Panc1 (cell line): ENCODE measurements at regions not wholly inside any gene's neighbourhood (a gene's known extent, or its start where the extent isn't known, plus 50 kb on each side); places are given as distances from the start of the nearest gene placed in this dataset.

Experiments used
- ATAC-seq: fragments of 200-7000 bp; cut with Tn5 transposase; 2 replicates; pipeline ENCODE4 v1.9.1; 2020; ENCODE audit warnings: mild to moderate bottlenecking, moderate library complexity
- BruUV-seq: library from RNA; stranded (reverse); fragments of 400-500 nt; replicated peaks from 2 replicates; lab custom pipeline; 2021; lab: Mats Ljungman, UMichigan
- CTCF ChIA-PET: fragments of 300-600 bp; sonication (Branson Sonifier 250); formaldehyde crosslinking; loops from one replicate; lab custom pipeline; 2022; ENCODE audit warnings: antibody characterized with exemption; lab: Charles Lee
- POLR2A ChIA-PET: fragments of 300-600 bp; sonication (Branson Sonifier 250); formaldehyde crosslinking; loops from one replicate; lab custom pipeline; 2022; ENCODE audit warnings: antibody characterized with exemption; lab: Charles Lee
- DNase-seq: peaks from one replicate; pipeline ENCODE4 v3.0.0-alpha.2; 2010; ENCODE audit warnings: low read depth, low spot score
- H3K27ac ChIP-seq: 2 replicates; pipeline ENCODE4 v1.5.1; 2011; ENCODE audit warnings: mild to moderate bottlenecking, low read length, inconsistent platforms
- H3K27me3 ChIP-seq: fragments of 200-500 bp; sonication (Bioruptor generic); 2 replicates; pipeline ENCODE4 v1.6.0; 2014; ENCODE audit warnings: low read length, inconsistent platforms; ENCODE audit not compliant: control insufficient read depth, insufficient read depth
- H3K36me3 ChIP-seq: fragments of 200-500 bp; sonication (Bioruptor generic); 2 replicates; pipeline ENCODE4 v1.5.1; 2014; ENCODE audit warnings: inconsistent platforms, mild to moderate bottlenecking, low read length, moderate library complexity; ENCODE audit not compliant: control insufficient read depth, insufficient read depth
- H3K4me1 ChIP-seq: 2 replicates; pipeline ENCODE4 v1.5.1; 2011; ENCODE audit warnings: inconsistent platforms, mild to moderate bottlenecking, low read length, moderate library complexity; ENCODE audit not compliant: control insufficient read depth, insufficient read depth
- H3K4me3 ChIP-seq, 2 experiments: 2 replicates each; pipeline ENCODE4 v1.5.1; 2011 to 2012; ENCODE audit warnings: low read depth in 2 of 2, low read length in 2 of 2, mild to moderate bottlenecking in 2 of 2, inconsistent platforms in 1 of 2, moderate library complexity in 1 of 2
- H3K9me3 ChIP-seq: fragments of 200-500 bp; sonication (Bioruptor generic); 2 replicates; pipeline ENCODE4 v1.5.1; 2014; ENCODE audit warnings: low read depth, mild to moderate bottlenecking, inconsistent platforms, low read length, moderate library complexity; ENCODE audit not compliant: control insufficient read depth, insufficient read depth
- POLR2AphosphoS5 ChIP-seq: IDR thresholded peaks from 2 replicates; pipeline ENCODE4 v1.6.1; 2012; ENCODE audit warnings: mild to moderate bottlenecking, low read depth, low read length, moderate library complexity
- SIN3A ChIP-seq: IDR thresholded peaks from 2 replicates; pipeline ENCODE4 v1.6.1; 2012; ENCODE audit warnings: low read depth, mild to moderate bottlenecking, low read length, moderate library complexity, borderline replicate concordance; ENCODE audit not compliant: insufficient read depth
- TCF7L2 ChIP-seq: IDR thresholded peaks from 2 replicates; pipeline ENCODE4 v1.6.1; 2011; ENCODE audit warnings: mild to moderate bottlenecking, low read depth, low read length, inconsistent platforms
- in situ Hi-C: cut with HindIII; loops from 2 replicates; pipeline ENCODE4 v1.10.0; 2016; ENCODE audit warnings: low sequenced_read_pairs, low pct_unique_long_range_greater_than_20kb
- intact Hi-C: fragments of 100-400 bp; cut with micrococcal nuclease; formaldehyde crosslinking; loops from one replicate; pipeline ENCODE4 v1.10.0; 2022; ENCODE audit not compliant: unreplicated experiment
- TF ChIP-seq, protein P1 (sequence below): fragments of 450-650 bp; IDR thresholded peaks from 2 replicates; pipeline ENCODE4 v1.5.1; 2017; ENCODE audit warnings: mild to moderate bottlenecking
- TF ChIP-seq, protein P2 (sequence below), 2 experiments: IDR thresholded peaks; 2 replicates each; pipeline ENCODE4 v1.6.1; 2011 to 2012; ENCODE audit warnings: low read depth in 2 of 2, control low read depth in 1 of 2, low read length in 1 of 2, mild to moderate bottlenecking in 1 of 2, moderate library complexity in 1 of 2; ENCODE audit not compliant: insufficient read depth in 1 of 2

DNA sequence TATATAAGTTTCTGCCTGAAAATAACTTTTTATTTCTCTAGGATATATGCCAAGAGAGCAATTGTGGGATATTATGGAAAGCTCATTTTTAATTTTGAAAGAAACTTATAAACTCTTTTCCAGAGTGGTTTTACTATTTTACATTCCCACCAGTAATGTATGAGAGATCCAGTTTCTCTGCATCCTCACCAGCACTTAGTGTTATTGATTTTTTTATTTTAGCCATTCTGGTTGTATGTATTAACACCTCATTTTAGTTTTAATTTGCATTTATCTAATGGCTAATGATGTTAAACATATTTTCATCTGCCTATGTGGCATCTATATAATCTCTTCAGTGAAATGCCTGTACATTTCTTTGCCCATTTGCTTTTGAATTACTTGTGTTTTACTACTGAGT is 597.7 kb upstream of the RAB6C start:
- DNase-seq = no peak
- Histone ChIP-seq H3K9me3 (peaks cover 5% of the 10 kb centered on the region; the same call in 1 of the 2 replicates), H3K27me3 (no peaks in the 10 kb centered on the region), H3K27ac (no peak overlapping the region), H3K4me3 (no peak overlapping the region), H3K36me3 (no peaks in the 10 kb centered on the region), H3K4me1 (no peaks in the 10 kb centered on the region)
- in situ Hi-C loops = no loop called here
- no peak for ATAC-seq
- no TSS peak for BruUV-seq
- ChIA-PET CTCF (no interaction called here), POLR2A (no interaction called here)
- intact Hi-C loops = no loop called here
- TF ChIP-seq TCF7L2 (no peak), SIN3A (no peak), POLR2AphosphoS5 (no peak)
- TF ChIP-seq, protein P1, sequence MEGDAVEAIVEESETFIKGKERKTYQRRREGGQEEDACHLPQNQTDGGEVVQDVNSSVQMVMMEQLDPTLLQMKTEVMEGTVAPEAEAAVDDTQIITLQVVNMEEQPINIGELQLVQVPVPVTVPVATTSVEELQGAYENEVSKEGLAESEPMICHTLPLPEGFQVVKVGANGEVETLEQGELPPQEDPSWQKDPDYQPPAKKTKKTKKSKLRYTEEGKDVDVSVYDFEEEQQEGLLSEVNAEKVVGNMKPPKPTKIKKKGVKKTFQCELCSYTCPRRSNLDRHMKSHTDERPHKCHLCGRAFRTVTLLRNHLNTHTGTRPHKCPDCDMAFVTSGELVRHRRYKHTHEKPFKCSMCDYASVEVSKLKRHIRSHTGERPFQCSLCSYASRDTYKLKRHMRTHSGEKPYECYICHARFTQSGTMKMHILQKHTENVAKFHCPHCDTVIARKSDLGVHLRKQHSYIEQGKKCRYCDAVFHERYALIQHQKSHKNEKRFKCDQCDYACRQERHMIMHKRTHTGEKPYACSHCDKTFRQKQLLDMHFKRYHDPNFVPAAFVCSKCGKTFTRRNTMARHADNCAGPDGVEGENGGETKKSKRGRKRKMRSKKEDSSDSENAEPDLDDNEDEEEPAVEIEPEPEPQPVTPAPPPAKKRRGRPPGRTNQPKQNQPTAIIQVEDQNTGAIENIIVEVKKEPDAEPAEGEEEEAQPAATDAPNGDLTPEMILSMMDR = no peak
- TF ChIP-seq, protein P2, sequence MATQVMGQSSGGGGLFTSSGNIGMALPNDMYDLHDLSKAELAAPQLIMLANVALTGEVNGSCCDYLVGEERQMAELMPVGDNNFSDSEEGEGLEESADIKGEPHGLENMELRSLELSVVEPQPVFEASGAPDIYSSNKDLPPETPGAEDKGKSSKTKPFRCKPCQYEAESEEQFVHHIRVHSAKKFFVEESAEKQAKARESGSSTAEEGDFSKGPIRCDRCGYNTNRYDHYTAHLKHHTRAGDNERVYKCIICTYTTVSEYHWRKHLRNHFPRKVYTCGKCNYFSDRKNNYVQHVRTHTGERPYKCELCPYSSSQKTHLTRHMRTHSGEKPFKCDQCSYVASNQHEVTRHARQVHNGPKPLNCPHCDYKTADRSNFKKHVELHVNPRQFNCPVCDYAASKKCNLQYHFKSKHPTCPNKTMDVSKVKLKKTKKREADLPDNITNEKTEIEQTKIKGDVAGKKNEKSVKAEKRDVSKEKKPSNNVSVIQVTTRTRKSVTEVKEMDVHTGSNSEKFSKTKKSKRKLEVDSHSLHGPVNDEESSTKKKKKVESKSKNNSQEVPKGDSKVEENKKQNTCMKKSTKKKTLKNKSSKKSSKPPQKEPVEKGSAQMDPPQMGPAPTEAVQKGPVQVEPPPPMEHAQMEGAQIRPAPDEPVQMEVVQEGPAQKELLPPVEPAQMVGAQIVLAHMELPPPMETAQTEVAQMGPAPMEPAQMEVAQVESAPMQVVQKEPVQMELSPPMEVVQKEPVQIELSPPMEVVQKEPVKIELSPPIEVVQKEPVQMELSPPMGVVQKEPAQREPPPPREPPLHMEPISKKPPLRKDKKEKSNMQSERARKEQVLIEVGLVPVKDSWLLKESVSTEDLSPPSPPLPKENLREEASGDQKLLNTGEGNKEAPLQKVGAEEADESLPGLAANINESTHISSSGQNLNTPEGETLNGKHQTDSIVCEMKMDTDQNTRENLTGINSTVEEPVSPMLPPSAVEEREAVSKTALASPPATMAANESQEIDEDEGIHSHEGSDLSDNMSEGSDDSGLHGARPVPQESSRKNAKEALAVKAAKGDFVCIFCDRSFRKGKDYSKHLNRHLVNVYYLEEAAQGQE (IDR thresholded peaks at IDR 0.05; ENCODE audit: insufficient read depth in 1 of 2, low read depth in 2 of 2, low read length in 1 of 2) = no peak

DNA sequence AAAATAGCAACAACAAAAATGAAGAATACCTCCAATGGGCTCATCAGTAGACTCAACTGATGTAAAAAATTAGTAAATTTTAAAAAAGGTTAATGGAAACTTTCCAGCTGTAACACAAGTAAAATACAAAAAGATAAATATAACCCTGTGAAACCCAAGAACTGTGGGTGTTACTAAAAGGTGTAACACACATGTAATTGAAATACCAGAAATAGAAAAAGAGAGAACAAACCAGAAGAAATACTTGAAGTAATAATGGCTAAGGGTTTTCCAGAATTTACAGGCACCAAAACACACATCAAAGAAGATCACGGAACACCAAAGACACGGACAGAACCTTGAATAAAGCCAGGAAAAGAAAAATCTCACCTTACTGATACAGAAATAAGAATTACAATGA is 590.6 kb upstream of the RAB6C start:
- TF ChIP-seq TCF7L2 (no peak), POLR2AphosphoS5 (no peak), SIN3A (no peak)
- TF ChIP-seq, protein P2 (IDR thresholded peaks at IDR 0.05; ENCODE audit: insufficient read depth in 1 of 2, low read depth in 2 of 2, low read length in 1 of 2) = no peak
- TF ChIP-seq, protein P1 = no peak
- CTCF ChIA-PET = no interaction called here

More for the DNA sequence above, 590.6 kb upstream of the RAB6C start:
- BruUV-seq = no TSS peak
- DNase-seq (no peak), ATAC-seq (no peak)
- intact Hi-C loops = no loop called here
- in situ Hi-C loops = no loop called here
- POLR2A ChIA-PET = no interaction called here
- H3K36me3 ChIP-seq = no peaks in the 10 kb centered on the region
- no peak overlapping the region for H3K27ac ChIP-seq
- no peaks in the 10 kb centered on the region for H3K9me3 ChIP-seq
- H3K27me3 ChIP-seq = no peaks in the 10 kb centered on the region
- H3K4me3 ChIP-seq = no peak overlapping the region
- no peaks in the 10 kb centered on the region for H3K4me1 ChIP-seq
